Globus pallidus (tissue), 1 donor: ENCODE measurements at regions not wholly inside any gene's neighbourhood (a gene's known extent, or its start where the extent isn't known, plus 50 kb on each side); places are given as distances from the start of the nearest gene placed in this dataset.

ENCODE experiments used
- DNase-seq: peaks from one replicate; pipeline ENCODE4 v3.0.0-alpha.2; 2015; ENCODE audit warnings: low spot score

DNA sequence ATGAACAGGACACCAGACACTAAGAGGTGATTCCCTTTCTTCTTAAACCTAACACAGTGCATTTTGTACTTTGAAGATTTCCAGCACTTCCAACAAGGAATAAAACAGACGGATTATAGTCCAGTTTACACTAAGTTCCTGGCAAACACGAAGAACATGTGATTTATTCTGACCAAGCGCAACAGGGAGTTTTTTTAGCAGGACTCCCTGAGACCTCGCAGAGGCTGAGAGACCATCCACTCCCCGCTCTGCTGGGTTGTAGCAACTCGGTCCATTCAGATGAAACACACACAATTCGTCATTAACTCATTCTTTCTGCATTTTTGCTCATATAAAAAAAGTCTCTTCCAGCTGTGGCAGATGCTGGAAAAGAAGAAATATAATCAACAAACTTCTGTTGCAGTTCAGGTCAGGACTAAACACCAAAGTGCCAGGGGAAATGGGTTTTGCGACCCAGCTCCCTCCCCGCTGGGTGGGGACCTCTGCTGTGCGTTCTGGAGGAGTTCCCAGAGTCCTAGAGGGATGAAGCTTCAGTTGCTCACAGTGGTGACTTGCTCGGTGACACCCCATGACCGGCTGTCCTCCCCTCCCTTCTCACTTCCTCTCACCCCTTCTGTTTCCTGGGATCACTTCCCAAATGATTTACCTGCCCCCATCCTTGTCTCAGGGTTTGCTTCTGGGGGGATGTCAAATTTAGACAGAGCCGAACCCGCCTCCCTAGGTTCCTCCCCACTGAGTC is 52.5 kb downstream of the KCNF1 start:
- DNase-seq: no peak

- DNase-seq: no peak
Measured at GRCh38 chr2:10965241-10965843, 53.6 kb downstream of the KCNF1 start.

- no peak for DNase-seq
Measured at GRCh38 chr2:10966056-10966455, 54.3 kb downstream of the KCNF1 start.

- DNase-seq: no peak
Measured at GRCh38 chr2:10966741-10967140, 55.0 kb downstream of the KCNF1 start.

DNA sequence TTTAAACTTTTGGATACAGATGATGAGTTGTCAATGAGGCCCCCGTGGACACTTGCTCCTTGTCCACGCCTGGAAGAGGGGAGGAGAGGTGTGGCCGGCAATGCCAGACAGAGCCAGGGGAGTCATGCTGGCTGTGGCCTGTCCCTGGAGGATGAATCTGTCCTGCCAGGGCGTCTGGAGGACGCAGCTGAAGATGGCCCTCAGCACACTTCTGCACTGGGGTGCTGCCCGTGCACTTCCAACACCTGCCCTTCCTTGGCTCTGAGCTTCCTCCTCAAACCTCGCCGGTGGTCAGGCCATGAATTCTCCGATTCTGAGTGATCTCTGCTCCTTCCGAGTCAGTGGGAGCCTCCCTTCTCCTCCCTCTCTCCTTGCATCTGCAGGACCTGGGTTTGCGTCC is 56.4 kb downstream of the KCNF1 start:
- DNase-seq: no peak

GRCh38 chr2:10970666-10971065 is 58.9 kb downstream of the KCNF1 start:
- DNase-seq: no peak

DNA sequence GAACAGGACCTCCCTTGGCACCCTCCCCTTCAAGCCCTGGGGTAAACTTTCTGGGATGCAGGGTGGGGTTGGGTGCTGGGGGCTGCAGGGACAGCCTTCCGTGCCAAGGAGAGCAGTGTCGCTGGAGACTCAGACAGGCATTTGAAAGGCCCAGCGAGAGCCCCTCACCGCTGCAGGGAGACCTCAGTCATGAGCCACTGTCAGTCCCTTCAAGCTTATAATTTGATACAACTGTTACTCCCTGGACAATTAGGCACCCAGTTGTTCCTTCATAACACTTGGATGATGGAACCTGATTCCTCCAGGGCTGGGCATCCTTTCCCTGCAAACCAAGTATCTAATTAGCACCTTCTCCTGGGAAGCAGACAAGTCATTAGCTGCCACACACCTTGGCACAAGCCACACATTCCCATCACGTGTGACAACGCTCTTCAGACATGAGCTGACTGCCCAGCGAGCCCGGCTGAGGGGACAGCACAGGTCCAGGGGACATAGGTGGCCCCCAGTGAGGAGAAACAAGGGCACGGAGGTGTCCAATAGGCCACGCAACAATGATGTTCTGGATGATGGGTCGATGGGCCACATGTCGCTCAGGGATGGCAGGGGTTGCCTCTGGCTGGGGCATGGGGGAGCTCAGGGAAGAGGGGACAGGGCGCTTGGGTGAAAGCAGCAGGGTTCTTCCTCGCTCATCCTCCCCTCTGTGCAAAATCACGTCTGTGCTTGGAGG is 59.6 kb downstream of the KCNF1 start:
- DNase-seq: no peak

GRCh38 chr2:10971888-10972260 is 60.1 kb downstream of the KCNF1 start:
- no peak for DNase-seq

DNA sequence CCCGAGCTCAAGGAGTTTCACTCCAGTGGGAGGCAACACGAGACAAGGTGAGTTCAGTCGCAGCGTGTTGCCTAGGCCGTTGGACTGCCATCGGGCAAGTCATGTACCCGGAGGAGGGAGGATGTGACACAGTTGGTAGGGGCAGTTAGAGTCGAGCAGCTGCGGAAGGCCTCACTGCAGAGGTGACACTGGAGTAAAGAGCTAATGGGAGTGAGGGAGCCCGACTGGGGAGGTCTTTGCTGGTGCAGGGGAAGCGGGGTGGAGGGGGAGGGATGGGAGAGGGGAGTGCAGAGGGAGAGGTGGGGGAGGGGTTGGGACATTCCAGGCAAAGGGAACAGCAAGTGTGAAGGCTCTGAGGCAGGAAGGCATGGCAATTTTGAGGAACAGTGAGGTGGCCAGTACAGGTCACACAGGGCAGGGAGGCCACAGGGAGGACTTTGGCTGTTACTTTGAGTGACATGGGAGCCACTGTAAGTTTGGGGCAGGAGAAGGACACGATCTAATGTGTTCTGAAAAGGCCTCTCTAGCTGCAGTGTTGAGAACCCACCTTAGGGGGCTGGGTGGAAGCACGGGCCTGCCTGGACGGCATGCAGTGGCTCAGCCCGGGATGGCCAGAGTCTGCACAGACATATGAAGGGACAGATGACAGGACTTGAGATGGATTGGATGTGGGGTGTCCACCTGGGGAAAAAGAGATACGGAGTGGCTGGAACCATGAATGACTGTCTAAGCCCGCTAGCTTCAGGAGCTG is 61.1 kb downstream of the KCNF1 start:
- no peak for DNase-seq

DNA sequence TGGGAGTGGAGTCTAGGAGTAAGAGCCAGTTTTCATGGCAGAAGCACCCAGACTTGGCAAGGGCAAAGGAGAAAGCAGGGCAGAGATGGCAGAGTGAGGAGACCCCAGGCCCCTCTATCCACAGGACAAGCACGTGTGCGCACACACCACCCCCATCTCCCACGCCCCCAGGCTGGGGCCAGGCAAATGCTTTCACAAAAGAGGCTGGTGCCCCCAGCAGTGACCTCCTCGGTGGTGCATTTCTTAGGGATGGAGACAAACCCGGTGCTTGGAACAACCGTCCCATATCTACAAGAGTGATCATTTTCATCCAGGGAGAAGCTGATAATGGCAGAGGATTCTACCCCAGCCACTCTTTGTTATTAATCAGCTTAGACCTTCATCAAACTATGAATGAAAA is 62.0 kb downstream of the KCNF1 start:
- no peak for DNase-seq

DNA sequence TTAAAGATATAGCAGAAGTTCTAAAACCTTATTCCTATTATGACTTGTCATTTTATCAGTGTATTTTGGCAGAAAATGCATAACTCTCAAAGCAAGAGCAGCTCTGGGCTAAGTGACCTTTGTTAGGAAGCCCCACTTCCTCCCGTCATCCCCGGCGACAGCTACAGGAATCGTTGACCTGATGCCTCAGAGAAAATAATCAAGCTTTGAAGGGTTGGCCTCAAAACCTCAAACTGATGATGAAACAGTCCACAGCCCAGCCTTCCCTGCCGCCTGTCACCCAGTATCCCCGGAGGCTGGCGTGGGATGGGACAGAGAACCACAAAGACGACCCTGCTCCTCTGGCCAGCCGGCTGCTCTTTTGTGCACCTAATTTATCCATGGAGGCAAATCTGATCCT is 65.3 kb downstream of the KCNF1 start:
- DNase-seq: no peak

- DNase-seq: no peak
Measured at GRCh38 chr2:10977621-10978020, 65.9 kb downstream of the KCNF1 start.

- no peak for DNase-seq
Measured at GRCh38 chr2:10978090-10978670, 66.4 kb downstream of the KCNF1 start.

- DNase-seq: no peak
Measured at GRCh38 chr2:10980071-10980470, 68.3 kb downstream of the KCNF1 start.

DNA sequence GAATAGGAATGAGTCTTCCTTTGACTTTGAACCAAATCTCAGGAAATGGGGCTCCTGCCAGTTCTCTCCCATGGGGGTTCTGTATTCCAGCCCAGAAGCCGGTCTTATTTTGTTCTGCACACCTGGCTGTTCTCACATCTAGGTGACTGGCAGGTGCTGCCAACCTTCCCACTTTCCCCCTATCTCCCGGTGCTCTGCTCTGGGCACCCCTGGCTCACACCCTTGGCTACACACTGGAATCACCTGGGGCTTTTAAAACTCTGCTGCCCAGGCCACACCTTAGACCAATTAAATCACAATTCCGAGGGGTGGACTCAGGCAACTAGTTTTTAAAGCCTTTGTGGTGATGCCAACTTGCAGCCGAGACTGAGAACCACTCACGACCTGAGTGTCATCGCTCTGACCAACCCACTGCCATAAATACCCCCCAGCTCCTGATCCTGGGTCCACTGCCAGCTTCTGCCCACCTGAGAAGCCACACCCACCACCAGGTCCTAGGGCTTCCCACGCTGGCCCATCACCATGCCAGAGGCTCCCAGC is 69.2 kb downstream of the KCNF1 start:
- DNase-seq: no peak

DNA sequence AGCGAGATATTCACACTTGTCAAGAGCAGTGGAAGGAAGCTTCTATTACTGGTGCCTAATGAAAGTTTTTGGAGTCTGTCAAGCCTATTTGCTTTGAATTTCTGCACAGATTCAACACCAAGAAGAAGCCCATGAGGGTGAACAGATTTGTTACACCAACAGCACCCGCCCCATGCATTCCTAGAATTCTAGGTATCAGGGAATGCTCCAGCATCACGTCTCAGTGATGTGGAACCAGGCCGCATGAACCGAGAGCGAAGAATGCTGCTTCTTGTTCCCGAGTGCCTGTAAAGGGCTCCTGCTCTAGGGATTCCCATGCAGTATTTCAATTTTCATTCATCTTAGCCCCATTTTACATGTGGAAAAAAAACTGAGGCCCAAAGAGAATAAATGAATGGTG is 69.7 kb downstream of the KCNF1 start:
- DNase-seq: no peak

- no peak for DNase-seq
Measured at GRCh38 chr2:10981941-10982431, 70.3 kb downstream of the KCNF1 start.

DNA sequence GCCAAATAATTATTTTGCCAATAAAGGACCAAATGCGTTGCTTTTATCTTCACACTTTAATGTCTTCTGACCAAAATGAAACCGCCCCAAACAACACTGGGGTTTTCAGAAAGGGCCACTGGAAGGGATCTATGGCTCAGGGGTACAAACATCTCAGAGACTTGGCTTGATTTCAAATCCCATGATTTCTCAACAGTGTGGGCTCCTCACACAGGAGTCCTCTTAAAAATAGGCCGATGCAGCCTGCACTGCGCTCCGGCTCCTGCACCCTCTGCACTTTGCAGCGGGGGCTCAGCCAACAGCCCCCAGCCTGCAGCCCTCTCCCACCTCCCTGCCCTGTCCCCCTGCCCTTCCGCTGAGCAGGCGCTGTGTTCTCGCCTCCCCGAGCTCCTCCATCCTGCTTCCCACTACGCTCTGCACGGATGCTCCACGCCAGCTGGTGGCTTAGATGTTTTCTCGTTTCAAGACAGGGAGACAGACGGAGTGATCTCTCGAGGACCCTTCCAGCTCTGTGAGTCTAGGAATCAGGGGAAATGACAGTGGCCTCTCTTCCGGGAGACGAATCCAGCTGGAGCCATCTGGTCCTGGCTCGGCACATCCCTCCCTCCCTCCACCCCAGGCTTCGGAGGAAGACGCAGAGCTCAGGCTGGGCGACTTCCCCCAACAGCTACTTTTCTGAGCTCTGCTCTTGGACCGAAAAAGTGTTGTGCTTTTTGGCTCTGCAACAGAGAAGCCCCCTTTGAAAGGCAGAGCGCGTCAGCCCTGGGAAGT is 71.4 kb downstream of the KCNF1 start:
- DNase-seq: no peak

GRCh38 chr2:10983711-10984110 is 72.0 kb downstream of the KCNF1 start:
- DNase-seq: no peak

DNA sequence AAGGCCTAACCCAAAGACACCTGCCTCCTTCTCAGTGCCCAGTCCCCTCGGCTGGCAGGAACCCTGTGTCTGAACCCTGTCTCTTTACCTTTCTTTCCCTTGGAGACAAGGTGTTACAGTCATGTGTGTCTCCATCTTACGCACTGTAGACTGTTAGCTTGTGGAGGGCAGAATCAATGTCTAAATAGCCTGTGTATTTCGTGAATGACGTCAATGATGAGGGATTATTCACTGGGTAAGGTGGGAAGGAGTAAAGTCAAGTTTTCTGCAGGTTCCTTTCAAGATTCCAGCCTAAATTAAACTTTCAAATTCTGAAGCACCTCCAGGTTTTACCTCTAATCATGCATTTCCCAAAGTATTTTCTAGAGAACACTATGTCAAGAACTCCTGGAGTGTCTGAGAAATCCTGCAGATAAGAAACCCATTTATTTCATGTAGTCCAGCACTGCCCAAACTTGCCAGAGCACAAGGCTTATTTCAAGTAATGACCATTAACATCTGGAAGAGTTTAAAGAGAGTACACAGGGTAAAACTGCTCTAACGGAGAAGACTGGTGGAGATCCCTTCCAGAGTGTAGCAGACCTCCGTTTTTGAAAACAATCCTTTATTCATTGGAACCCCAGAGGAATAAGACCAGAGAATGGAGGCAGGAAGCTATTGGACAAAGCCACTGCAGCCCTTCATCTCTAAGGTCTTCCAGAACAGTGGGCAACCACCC is 72.8 kb downstream of the KCNF1 start:
- DNase-seq: no peak
